Left forelimb (tissue), 1 donor: ENCODE measurements at regions not wholly inside any gene's neighbourhood (a gene's known extent, or its start where the extent isn't known, plus 50 kb on each side); places are given as distances from the start of the nearest gene placed in this dataset.

Experiments used
- DNase-seq: peaks from one replicate; pipeline ENCODE4 v3.0.0-alpha.2; 2018; ENCODE audit warnings: low spot score

GRCh38 chr19:31804668-31805067, 455.4 kb upstream of the TSHZ3 start:
- DNase-seq, result no peak

DNA sequence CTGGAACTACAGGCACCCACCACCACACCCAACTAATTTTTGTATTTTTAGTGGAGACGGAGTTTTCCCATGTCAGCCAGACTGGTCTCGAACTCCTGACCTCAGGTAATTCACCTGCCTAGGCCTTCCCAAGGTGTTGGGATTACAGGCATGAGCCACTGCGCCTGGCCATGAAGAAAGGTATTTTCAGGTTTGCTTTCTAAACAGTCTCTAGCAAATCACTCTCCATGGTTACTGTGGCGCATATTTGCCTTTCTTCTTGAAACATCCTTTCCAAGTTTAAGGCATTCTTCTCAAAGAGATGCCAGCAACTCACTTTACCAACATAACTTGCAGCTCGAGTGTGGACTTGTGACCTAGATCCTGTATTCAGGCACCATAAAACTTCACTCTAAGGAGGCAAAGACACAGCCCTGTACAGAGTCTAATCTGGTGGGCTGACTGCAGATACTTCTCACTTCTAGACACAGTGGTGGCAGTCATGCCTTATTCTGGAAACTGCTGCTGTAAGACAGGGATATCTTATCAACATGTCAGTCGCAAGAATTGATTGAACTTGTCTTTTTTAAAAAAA, 461.4 kb upstream of the TSHZ3 start:
- DNase-seq, result no peak

DNA sequence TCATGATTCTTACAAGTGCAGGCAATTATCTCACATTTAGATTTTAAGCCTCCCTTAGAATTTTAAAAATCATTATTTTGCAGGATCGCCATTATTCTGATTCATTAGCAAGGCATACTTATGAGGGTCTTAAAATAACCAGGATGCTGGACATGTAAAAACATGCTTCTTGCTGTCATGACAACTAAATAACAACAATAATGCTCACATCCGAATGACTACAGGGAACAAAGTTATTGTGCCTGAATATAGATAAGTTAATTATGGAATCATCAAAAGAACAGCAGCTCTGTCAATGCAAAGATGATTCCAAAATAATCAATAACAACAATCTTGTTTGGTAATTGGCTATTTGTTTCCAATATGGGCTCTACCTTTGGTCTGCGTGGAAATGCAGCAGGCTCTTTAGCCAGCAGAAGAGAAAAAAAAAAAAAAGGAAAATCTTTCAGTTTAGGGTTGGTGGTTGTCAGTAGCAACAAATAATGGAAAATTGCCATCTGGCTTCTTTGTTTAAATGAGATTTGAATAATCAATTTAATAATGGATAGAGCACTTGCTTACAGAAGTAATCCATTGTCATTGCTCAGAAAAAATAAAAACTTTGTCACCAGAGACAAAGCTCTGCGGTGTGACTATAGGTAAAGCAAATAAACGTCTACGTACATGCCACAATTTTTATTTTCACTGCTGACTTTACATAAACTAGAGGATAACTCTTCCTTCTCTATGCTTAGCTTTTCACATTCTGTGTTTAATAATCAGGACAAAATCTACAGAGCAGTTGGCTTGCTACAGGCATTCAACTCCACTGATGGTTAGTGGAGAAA, 468.9 kb upstream of the TSHZ3 start:
- DNase-seq, result no peak

DNA sequence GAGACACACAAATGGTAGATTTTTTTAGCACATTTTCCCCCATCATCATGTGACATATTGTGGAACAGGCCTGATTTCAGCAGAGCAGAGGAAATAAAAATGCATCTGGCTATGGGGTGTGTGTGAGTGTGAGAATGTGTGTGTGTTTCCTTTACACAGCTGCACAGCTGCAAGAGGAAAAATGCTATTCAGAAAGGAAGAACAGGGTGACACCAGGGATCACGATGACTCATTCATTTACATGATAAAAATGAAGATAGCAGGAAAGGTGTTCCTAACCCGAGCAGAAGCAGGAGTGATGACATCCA, 469.5 kb upstream of the TSHZ3 start:
- DNase-seq, result no peak

GRCh38 chr19:31819837-31820236, 470.6 kb upstream of the TSHZ3 start:
- no peak for DNase-seq

GRCh38 chr19:31821346-31821745, 472.1 kb upstream of the TSHZ3 start:
- DNase-seq, result no peak

DNA sequence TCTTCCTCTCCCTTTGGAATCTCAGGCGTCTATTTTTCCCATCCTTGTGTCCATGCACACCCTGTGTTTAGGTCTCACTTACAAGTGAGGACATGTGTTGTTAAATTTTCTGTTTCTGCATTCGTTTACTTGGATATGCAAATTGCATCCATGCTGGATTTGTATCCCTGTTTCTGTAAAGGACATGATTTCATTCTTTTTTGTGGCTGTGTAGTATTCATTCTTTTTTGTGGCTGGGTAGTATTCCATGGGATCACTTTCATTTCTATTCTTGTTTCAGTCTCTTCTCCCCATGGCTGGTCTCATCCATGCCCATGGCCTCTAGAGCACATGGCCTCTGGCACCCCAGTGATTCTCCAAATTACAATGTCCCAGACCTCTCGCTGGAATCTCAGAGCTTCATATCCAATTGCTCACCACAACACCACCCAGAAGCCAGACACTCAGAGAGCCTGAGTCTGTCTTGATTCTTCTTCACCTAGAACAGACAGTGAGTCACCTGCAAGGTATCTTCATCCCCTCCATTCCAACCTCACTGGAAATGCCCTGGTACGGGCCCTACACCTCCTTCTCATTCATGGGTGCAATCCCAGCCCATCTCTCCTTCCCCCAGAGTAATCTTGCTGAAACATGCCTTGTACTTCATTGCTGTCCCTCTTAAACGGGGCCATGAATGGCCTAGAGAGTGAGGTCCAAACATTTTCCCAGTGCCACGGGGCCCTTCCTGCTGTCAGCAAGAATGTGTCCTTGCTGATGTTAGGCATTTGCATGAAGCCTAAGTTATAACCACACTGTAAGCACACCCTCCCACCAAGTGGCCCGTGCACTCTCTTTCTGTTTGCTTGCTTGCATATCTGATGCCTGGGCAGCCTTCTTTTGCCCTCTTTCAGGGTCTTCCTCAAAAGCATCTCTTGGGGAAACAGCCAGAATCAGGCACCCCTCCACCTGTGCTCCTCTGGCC, 476.2 kb upstream of the TSHZ3 start:
- no peak for DNase-seq

GRCh38 chr19:31826325-31826724, 477.1 kb upstream of the TSHZ3 start:
- no peak for DNase-seq

- no peak for DNase-seq
Measured at GRCh38 chr19:31831421-31832175, 482.4 kb upstream of the TSHZ3 start.

DNA sequence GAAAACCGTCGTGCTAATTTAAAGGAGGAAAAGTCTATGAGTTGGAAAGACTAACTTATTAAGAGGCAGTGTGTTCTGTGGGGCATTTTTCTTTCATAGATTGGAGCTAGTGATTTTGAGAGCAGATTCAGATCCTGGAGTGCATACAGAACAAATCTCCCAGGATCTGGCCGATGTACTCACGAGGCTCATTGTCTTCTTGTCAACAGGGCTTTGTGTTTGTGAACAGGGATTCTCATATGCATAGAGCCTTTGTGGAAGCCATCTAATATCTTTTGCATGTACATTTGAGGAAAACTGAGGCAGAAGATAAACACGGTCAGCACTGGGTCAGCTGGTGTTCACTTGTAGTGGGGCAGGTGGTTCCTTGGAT, 482.9 kb upstream of the TSHZ3 start:
- no peak for DNase-seq

- DNase-seq, result no peak
Measured at GRCh38 chr19:31834070-31834469, 484.8 kb upstream of the TSHZ3 start.

DNA sequence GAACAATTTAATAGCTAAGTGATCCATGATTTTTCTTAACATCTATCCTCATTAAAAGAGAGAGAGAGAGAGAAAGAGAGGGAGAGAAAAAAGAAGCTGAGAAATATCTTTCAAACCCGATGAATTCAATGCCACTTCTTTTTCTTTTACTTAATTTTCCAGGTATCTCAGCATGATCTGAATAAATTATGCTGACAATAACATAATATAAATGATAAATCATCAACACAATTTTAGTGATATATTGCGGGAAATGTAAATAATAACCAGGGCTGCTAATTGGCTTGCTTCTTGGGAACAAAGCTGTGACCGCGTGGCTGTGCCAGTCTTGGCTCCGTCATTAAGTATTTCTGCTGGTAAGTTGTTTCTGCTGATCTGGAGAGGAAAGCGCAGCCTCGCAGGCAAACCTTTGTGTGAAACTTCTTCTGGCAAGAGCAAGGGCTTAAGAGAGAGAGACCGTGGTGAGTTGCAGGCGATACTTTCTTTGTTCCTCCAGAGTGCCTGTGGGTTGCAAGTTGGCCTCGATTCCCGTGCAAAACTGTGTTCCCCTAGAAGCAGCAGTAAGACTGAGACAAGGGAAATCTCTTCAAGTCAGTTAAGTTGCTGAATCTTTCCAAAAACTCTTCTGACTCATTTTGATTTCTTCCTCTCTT, 489.1 kb upstream of the TSHZ3 start:
- DNase-seq, result no peak

DNA sequence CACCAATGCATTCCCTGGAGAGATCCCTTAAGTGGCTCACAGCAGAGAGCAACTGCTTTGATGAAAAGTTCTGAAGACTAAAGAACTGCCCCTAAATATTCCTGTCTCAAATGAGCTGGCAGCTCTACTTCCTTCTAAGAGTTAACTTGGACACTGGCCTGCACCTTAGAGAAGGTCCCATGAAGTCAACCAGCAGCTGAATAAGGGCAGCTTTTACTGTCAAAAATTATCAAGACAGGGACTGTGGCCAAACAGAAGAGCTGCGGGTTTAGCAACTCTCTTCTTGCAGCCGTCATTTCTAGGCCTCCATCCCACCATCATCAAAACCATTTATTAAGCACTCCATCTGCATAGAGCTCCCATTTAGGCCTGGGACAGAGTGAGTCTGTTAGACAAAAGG, 491.1 kb upstream of the TSHZ3 start:
- no peak for DNase-seq

- no peak for DNase-seq
Measured at GRCh38 chr19:31841755-31842154, 492.5 kb upstream of the TSHZ3 start.

DNA sequence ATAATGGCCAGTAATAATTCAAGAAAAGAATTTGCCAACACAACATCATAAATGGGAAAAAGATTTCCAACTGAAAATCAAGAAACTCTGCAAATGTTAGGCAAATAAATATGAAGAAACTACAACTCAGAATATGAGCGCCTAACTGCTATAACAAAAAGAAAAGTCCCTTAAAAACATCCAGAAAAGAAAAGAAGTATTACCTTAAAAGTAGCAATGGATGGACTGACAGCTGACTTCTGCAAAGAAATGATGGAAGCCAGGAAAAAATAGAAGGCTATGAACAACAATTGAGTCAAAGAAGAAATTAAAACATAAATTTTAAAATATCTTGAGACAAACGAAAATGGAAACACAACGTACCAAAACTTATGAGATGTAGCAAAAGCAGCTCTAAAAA, 482.3 kb upstream of the ZNF507 start:
- DNase-seq, result no peak

GRCh38 chr19:31874313-31874712, 471.1 kb upstream of the ZNF507 start:
- no peak for DNase-seq

GRCh38 chr19:31875591-31875990, 469.8 kb upstream of the ZNF507 start:
- DNase-seq, result no peak

GRCh38 chr19:31880283-31880682, 465.1 kb upstream of the ZNF507 start:
- no peak for DNase-seq

GRCh38 chr19:31881988-31882387, 463.4 kb upstream of the ZNF507 start:
- DNase-seq, result no peak

DNA sequence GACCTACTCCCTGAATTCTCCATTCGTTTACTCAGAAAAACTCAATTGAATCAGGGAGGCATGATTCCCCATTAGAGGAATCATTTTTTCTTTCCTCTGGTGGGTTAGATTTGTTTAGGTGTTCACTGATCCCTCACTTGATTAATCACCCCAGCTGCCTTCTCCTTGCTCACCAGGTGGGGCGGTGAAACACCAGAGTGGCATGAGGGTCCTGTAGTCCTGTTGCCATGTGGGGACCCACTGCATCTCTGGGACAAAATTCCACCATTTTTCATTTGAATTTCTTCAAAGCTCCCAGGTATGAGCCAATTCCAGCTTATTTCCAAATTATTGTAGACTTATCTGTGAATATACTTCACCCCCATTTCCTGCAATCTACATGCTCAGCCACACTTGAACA, 462.7 kb upstream of the ZNF507 start:
- DNase-seq, result no peak

DNA sequence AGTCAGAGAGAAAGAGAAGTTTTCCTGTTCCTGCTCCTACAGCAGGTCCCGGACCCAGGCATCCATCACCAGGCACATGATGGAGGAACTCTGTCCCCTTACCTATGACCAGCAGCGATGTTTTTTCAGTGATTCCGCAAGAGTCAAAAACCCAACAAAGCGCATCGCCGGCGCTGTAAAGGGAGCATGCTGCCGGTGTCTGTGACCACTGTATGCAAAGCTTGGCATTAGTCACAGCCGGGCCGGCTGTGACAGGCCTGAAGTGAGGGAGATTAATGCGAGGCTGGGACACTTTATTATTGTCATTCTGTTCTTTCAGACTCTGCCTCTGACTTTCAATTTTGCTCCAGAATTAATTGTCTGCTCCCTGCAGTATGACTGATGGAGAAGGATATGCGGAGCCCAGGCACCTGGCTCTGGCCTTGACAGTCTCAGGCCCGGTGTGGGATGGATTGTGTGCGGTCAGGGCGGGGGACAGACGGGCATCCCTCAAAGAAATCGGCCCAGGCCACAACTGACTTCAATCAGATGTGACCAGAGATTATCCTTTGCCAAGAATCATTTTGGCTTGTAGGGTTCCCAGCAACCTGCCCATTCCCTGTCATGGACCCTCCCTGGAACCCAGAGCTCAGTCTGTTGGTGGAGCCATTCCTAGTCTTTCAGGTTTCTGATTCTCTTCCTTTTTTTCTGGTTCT, 462.0 kb upstream of the ZNF507 start:
- DNase-seq, result no peak
